Posterior cingulate gyrus (tissue), 11 donors: ENCODE measurements at regions not wholly inside any gene's neighbourhood (a gene's known extent, or its start where the extent isn't known, plus 50 kb on each side); places are given as distances from the start of the nearest gene placed in this dataset.
"Not testable (repeated sequence)": the region's sequence is repeated elsewhere in the genome, so short reads cannot be mapped to it uniquely, and the experiment has no call there.

Source experiments
- DNase-seq, 10 donors: peaks; one replicate each; pipeline versions ENCODE4 v3.0.0 to v3.0.0-alpha.2; 2020 to 2021; ENCODE audit warnings: mixed read lengths in 3 of 10
- intact Hi-C: fragments of 100-400 bp; cut with DNase I; formaldehyde crosslinking; loops from one replicate; pipeline ENCODE4 v1.15.1; 2023

DNA sequence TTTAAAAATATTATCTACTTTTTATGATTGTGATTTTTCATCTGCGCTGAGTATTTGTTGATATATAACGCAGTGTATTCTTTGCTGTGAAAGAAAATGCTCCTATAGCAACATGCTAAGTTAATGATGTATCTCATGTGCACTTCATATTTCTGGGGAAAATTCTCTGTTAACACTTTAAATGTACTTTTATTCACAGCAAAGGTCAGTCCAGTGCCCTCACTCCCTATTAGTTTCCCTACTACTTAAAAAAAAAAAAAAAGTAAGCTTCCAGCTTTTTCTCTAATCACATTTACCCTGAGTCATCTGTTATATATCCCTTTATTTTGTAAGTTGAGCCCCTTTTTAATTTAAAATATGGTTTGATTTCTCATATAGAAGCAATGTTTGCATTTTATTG is 219.8 kb downstream of the AEBP2 start:
- no peak for DNase-seq
- intact Hi-C loops, result no loop called here

DNA sequence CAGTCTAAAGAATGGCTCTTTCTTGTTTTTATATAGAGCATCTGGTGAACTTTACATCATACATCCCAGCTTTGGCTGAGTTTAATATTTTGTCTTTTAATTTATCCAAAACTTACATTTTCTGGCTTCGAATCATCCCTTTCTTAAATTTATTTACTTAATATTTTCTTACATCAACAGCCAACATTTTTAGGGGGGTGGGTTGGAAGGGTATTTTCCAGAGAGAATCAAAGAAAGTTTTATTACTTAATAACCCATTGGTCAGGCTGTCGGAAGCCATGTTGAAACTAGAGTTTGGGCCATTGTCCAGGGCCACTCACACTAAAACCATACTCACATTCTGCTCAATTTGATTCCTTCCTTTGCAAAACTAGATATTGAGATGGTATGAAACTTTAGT is 220.2 kb downstream of the AEBP2 start:
- intact Hi-C loops, result no loop called here
- no peak for DNase-seq

DNA sequence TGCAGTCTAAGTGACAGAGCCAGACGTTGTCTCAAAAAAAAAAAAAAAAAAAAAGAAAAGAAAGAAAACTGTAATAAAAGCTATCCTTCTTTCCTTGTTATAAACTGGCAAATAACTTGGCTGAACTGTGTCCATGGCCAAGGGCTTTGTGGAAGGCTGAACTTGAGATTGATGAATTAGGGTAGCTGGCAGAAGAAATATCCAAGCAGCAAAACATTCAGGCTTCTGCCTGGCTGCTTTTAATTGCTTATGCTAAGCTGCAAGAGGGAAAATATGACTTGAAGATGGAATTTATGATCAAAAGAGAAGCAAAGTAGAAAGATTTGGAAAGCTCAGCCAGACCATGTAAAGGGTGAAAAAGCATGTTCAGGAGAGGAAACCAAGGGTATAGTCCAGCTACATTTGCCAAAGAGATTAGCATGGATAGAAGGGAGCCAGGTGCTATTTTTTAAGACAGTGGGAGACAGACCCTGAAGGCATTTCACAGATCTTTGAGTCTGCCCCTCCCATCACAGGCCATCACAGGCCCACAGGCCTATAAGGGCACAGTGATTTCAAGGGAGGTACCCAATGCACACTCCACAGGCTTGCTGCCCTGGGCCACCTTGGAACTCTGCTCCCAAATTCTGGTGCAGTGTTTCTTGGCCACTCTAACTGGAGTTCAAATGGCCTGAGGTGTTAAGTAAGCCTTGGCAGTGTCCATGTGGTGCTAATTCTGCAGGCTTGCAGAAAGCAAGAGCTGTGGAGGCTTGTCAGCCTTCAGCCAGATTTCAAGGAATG is 226.0 kb downstream of the AEBP2 start:
- DNase-seq, result no peak
- intact Hi-C loops, result no loop called here

DNA sequence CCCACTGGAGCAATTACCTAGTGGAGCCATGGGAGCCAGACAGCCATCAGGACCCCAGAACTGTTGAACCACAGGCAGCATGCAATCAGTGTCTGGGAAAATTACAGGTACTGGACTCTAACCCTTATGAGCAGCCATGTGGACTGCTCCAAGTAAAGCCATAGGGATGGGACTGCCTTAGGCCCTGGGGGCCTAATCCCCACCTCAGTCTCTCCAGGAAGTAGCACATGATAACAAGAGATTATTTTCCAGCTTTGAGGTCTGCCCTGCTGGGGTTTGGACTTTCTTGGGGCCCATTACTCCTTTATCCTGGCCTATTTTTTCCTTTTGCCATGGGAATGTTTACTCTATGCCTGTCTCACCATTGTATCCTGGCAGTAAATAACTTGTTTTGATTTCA is 226.8 kb downstream of the AEBP2 start:
- no peak for DNase-seq

DNA sequence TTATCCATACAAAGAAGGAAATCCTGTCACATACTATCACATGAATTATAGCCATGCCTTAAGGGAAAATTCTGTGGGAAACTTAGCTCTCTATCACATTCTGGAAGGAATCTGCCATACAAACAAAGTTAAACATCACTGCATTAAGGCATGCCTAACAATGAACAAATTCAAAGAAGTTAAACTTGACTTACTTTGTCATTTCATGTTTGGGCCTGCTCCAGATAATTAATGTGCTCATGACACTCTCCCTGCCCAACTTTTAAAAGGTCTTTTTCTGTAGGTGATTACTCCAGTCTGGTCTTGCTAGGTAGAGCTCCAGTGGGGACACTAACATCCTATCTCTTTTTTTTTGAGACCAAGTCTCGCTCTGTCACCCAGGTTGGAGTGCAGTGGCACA is 230.5 kb downstream of the AEBP2 start:
- no peak for DNase-seq
- intact Hi-C loops, result no loop called here

More for the DNA sequence above, 226.8 kb downstream of the AEBP2 start:
- intact Hi-C loops, result no loop called here

DNA sequence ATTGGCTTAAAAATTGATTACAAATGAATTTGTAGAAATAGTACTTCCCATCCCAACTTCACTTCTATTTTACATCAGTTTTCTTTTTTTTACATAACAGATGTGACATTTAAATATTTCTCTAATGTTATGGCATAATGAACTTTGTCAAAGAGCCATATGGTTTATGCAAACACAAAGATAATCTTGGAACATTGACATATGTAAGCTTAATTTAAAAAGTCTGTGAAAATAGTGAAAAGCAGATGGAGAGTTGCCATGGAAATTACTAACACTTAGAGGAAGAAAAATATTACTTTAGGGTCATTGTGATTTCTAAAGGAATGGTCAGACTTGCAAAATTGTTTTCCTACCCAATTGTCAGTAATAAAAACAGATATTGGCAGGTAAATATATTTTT is 232.4 kb downstream of the AEBP2 start:
- intact Hi-C loops, result no loop called here
- no peak for DNase-seq

DNA sequence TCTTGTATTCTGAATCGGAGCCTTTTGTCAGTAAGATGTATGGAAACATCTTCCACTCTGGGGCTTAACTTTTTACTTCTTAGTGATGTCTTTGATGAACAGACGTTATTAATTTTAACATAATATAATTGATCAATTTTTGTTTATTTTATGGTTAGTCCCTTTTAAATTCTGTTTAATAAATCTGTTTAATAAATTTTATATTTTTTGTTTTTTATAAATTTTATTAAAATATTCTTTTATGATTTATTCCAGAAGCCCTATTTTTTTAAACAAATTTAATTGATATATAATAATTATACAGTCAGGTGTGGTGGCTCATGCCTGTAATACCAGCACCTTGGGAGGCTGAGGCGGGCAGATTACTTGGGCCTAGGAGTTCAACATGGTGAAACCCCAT is 235.1 kb downstream of the AEBP2 start:
- intact Hi-C loops, result no loop called here
- no peak for DNase-seq

DNA sequence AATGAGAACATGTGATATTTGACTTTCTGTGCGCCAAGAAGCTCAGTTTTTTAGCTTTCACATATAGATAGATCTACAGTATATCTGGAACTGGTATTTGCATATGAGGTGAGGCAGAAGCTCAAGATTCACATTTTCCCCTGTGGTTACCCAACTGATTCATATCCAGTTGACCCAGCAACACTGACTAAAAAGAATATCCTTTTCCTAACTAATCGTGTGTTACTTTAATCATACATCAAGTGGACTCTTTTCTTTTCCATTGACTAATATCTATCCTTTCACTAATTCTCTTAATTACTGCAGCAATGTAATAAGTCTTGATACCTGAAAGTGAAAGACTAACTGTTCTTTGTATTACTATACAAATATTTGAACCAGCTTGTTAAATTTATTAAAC is 236.1 kb downstream of the AEBP2 start:
- intact Hi-C loops, result no loop called here
- DNase-seq, result no peak

DNA sequence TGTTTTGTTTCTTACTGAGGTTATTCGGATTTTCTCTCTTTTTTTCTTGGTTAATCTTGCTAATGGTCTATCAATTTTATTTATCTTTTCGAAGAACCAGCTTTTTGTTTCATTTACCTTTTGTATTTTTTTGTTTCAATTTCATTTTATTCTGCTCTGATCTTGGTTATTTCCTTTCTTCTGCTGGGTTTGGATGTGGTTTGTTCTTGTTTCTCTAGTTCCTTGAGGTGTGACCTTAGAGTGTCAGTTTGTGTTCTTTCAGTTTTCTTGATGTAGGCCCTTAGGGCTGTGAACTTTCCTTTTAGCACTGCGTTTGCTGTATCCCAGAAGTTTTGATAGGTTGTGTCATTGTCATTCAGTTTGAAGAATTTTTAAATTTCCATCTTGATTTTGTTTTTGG is 239.2 kb downstream of the AEBP2 start:
- DNase-seq, intact Hi-C loops: not testable (repeated sequence)

DNA sequence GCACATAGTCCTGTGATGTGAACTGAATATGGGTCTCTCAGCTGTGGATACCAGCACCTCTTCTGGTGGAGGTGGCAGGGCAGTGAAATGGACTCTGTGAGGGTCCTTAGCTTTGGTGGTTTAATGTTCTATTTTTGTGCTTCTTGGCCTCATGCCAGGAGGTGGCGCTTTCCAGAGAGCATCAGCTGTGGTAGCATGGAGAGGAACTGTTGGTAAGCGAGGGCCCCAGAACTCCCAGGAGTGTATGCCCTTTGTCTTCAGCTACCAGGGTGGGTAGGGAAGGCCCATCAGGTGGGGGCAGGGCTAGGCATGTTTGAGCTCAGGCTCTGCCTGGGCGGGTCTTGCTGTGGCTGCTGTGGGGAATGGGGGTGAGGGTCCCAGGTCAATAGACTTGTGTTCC is 241.7 kb downstream of the AEBP2 start:
- intact Hi-C loops, result no loop called here
- DNase-seq, result peak in 1 of 10 donors; percentile 52

DNA sequence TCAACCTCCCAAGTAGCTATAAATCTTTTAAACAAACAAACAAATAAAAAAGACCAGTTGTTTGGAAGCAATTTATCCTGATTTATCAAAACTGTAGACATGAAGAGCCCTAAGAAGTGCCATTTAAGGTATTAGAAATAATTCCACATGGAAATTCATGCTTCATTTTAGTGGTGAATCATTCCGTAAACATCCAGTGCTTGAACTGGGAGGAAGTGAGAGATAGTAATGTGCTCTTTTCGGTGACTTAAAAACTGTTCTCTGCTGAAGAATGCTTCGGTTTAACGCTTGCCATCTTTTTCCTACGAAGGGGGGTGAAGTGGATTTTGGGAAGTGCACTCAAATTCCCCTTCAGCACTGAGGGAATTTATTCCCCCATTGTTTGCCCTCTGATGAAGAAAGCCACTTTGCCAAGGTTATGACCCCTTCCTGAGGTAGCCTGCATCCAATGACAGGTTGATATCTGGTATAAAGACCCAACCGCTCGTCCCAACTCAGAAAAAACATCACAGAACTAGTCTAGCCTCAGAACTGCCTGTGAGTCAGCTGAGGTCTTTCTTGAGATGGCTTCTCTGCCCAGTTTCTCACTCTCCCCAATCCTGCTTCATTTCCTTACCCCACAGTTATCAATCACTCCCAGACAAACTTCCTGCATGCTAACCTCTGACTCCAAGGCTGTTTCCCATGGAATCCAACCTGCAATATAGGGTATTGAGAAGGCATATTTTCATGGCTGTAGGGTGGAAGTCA is 244.1 kb downstream of the AEBP2 start:
- DNase-seq, result no peak
- intact Hi-C loops, result no loop called here

DNA sequence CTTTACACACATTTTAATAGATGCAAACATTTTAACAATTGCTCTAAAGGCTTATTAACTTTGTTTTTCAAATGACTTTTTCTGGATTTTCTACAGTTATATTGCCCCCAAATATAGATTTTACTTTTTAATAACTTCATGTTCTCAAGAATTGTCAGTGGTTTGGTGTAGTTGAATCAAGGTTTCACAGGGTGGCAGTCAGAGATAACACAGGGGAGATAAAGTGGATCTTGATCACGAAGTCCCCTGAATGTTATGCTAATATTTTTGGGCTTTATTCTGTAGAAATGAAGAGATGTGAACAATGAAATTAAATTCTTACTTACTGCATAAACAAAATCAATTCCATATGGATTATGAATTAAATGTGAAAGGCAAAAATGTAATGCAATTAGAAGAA is 248.1 kb downstream of the AEBP2 start:
- DNase-seq, result no peak

DNA sequence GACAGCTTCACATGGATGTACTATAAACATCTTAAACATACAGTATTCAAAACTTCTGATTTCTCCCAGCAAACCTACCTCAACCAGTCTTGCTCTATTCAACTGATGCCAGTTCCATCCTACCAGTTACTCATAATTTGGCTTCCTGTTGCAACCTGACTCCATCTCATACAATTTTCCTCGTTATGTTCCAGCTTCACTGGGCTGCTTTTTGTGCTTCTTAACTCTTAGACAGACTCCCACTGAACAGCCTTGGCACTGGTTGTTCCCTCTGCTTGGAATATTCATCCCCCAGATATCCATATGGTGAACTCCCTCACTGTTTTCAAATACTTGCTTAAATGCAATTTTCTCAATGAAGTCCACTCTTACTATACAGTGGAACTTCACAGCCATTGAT is 249.2 kb downstream of the AEBP2 start:
- DNase-seq, result no peak
- intact Hi-C loops, result no loop called here

More for the DNA sequence above, 248.1 kb downstream of the AEBP2 start:
- intact Hi-C loops, result no loop called here

DNA sequence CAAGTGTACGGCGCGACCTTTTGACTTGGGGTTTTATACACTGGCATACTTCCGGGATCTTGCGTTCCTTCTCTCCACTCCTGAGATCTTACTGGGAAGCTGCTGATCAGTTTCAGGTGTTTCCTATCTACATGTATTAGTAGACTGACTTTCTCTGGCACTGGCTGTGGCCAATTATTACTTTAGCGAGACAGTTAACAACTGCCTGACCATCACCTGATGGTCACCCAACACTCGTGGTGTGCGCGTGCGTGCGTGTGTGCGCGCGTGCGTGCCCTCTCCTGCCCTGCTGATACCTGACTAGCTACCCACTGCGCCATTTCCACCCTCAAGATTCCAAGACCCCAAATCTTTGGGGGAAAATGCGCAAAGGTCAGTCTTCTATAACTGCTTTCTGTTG is 249.9 kb downstream of the AEBP2 start:
- intact Hi-C loops, result no loop called here
- no peak for DNase-seq

DNA sequence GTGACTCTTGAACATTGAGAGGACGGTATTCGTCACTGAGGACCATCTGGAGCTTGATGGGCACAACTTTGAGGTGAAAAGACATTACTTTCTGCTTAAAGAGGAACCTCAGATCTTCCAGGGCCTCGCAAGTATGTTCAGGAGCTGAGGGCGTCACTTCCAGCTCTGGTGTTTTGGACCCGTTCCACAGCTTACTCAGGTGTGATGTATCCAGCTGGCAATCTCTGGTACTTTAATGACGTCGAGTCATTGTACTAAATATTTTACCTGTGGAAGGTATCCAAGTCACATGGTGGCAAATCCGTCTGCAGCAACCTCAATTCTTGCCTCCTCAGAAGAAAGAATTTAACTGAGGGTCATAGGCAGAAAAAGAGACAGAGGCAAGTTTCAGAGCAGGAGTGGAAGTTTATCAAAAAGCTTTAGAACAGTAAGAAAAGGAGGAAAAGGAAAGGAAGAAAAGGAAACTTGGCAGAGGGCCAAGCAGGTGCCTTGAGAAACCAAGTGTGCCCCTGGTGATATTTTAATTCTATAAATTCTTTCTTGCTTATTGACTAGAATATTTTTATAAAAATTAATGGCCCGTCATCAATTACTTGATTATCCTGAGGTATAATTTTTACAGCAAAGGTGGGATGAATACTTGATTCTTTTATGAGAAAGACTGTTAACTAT is 250.6 kb downstream of the AEBP2 start:
- intact Hi-C loops, result no loop called here

DNA sequence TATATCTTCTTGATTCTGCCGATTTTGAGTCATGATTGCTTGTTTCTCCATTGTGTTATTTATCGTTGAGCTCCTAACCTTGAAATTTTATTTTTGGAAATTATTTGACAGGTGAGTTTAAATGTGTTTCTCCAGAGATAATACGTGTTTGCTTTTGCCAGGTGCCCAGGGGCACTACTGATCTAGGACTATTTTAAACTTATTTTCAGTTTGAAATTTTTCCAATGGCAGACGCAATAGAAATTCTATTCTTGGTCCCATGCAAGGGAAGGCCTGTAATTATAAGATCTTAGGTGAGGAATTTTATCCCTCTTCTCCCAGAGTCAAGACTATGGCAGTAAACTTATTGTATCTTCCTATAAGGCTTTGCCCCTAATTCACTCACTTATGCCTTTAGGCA is 252.8 kb downstream of the AEBP2 start:
- DNase-seq, result no peak
- intact Hi-C loops, result no loop called here

More for the DNA sequence above, 250.6 kb downstream of the AEBP2 start:
- no peak for DNase-seq

DNA sequence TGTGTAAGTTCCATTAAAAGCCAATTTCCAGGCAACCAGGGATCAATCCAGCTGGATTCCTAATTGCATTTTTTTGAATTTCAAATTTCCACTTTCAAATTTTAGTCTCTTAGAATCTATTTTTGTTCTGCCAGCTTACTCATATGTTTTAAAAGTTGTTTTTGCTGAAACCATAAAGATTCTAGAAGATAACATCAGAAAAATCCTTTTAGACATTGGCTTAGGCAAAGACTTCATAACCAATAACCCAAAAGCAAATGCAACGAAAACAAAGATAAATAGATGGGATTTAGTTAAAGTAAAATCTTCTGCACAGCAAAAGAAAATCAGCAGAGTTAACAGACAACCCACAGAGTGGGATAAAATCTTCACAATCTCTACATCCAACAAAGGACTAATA is 253.3 kb downstream of the AEBP2 start:
- no peak for DNase-seq
- intact Hi-C loops, result no loop called here

DNA sequence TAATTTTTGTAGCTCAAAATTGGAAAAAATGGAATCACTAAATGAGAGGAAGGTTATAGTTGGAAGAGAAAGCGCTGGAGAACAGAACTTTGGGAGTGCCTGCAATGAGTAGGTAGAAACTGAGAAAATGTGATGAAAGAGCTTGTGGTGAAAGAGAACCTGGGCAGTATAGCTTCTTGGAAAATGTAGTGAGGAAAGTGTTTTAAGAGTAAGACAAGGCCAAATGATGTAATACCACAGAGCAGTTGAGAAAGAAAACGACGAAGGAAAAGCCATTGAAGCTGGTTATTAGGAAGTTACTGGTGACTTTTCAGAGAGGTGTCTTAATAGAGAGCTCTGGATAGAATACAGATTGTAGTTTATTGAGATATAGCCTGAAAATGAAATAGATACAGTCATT is 255.3 kb downstream of the AEBP2 start:
- intact Hi-C loops, result no loop called here
- DNase-seq, result no peak

DNA sequence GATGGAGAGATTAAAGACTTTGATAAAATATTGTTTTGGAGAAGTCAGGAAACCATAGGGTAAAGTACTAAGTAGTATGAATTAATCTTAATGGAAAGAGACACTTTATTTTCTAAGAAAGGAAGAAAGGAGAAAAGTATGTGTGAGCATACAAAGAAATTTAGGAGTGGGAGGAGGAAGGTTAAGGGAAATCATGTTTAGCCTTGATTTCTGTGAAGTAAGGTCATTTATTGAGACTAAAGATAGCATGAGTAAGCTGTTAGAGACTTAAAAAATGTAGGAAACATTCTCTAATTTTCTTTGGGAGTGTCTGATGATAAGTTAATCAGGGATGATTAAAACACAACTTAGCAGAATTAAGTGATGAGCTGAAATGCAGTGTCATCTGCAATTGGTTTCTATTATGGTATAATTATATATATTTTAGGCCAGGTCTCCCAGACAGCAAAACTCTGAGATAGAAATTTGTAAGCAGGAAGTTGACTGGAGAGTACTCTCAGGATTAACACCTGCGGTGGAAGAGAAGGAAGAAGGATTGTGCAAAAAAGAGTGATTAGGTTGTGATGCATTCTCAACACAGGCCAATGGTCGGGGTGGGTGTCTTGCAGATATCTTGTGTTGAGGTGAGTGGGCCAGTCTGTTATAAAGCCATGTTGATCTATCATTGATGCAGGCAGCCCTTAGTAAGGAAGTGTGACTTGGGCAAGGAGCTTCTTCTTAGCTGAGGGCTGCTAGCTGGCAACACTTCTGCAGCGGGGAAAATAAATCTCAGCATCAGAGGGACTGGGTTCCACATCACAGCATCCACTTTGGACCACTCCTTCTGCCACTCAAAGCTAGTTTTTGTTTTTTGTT is 256.2 kb downstream of the AEBP2 start:
- no peak for DNase-seq
- intact Hi-C loops, result no loop called here

DNA sequence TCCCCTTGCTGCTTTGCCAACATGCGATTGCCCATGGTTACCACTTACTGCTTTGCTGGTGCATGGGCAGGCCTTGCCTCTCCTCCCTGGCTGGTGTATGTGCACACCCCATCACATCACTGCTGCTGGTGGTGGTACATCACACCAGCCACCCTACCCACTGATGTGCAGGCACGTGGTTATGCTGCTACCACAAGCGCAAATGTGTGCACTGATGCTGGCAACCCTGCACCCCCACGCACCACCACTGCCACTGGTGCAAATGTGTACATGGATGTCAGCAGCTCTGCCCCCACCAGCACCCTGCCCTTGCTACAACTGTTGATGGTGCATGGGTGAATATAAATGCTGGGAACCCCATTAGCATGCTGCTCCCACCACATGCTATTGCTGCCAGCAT is 261.7 kb downstream of the AEBP2 start:
- no peak for DNase-seq
- intact Hi-C loops, result no loop called here

DNA sequence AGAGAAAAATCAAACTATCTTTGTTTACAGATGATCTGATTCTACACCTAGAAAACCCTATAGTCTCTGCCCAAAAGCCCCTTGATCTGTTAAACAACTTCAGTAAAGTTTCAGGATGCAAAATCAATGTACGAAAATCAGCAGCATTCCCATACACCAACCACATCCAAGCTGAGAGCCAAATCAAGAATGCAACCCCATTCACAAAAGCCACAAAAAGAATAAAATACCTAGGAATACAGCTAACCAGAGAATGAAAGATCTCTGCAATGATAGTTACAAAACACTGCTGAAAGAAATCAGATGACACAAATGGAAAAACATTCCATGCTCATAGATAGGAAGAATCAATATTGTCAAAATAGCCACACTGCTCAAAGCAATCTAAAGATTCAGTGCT is 265.7 kb downstream of the AEBP2 start:
- intact Hi-C loops, result no loop called here
- no peak for DNase-seq
